K562 (cell line): ENCODE measurements at regions not wholly inside any gene's neighbourhood (a gene's known extent, or its start where the extent isn't known, plus 50 kb on each side); places are given as distances from the start of the nearest gene placed in this dataset.
"Not testable (repeated sequence)": the region's sequence is repeated elsewhere in the genome, so short reads cannot be mapped to it uniquely, and the experiment has no call there.

ENCODE experiments used
- ATAC-seq: fragments of 200-7000 bp; cut with Tn5 transposase; 3 replicates; pipeline ENCODE4 v1.9.1; 2020; ENCODE audit warnings: moderate library complexity
- BruUV-seq: library from RNA; stranded (reverse); fragments of 400-500 nt; replicated peaks from 2 replicates; lab custom pipeline; 2021; lab: Mats Ljungman, UMichigan
- CTCF ChIA-PET: fragments of 300-600 bp; formaldehyde crosslinking; extraction: SDS; loops from one replicate; lab custom pipeline; 2021; ENCODE audit warnings: low intra/inter-chr PET ratio; lab: Yijun Ruan, JAX
- POLR2A ChIA-PET: fragments of 300-600, 350-650 bp; sonication (Branson Sonifier 250); formaldehyde crosslinking; extraction: SDS; loops from one replicate; lab custom pipeline; 2021; ENCODE audit warnings: antibody characterized with exemption, inconsistent platforms; lab: Yijun Ruan, JAX
- DNase-seq, 4 experiments: peaks; one replicate each; pipeline versions ENCODE4 v3.0.0 to v3.0.0-alpha.2; 2011 to 2018; ENCODE audit warnings: low spot score in 3 of 4, mixed read lengths in 3 of 4; ENCODE audit errors: extremely low read depth in 1 of 4
- FAIRE-seq: peaks from 2 replicates; lab custom pipeline; 2011; peaks lifted over from hg19 to GRCh38; lab: Jason Lieb, UNC
- H2AFZ ChIP-seq: 2 replicates; pipeline ENCODE4 v1.6.0; 2011; ENCODE audit warnings: low read depth, low read length, control low read depth, inconsistent platforms
- H3K27ac ChIP-seq: fragments of 200-600 bp; 3 replicates; pipeline ENCODE4 v1.8.0; 2011; ENCODE audit warnings: low read depth, mild to moderate bottlenecking, control low read depth, inconsistent platforms, low read length, moderate library complexity, mixed read lengths; ENCODE audit errors: extremely low read depth
- H3K27me3 ChIP-seq, 2 experiments: fragments of 300-600 bp in 1 of 2; 2 replicates in 1 of 2; 3 replicates in 1 of 2; pipeline versions ENCODE4 v1.6.0 to v1.8.0; 2011; ENCODE audit warnings: inconsistent platforms in 2 of 2, low read length in 2 of 2, mild to moderate bottlenecking in 1 of 2, mixed read lengths in 1 of 2, moderate library complexity in 1 of 2; ENCODE audit not compliant: control insufficient read depth in 2 of 2, insufficient read depth in 2 of 2
- H3K36me3 ChIP-seq: fragments of 300-600 bp; 3 replicates; pipeline ENCODE4 v1.8.0; 2011; ENCODE audit warnings: mild to moderate bottlenecking, low read length, inconsistent platforms; ENCODE audit not compliant: control insufficient read depth, insufficient read depth
- H3K4me1 ChIP-seq, 2 experiments: fragments of 200-600 bp in 1 of 2; replicated peaks in 1 of 2; 2 replicates in 1 of 2; 3 replicates in 1 of 2; pipeline versions ENCODE4 v1.5.1 to v1.8.0; 2011; ENCODE audit warnings: inconsistent platforms in 2 of 2, low read length in 2 of 2, mild to moderate bottlenecking in 1 of 2, mixed read lengths in 1 of 2, moderate library complexity in 1 of 2; ENCODE audit not compliant: control insufficient read depth in 2 of 2, insufficient read depth in 2 of 2
- H3K4me2 ChIP-seq: 2 replicates; pipeline ENCODE4 v1.6.1; 2011; ENCODE audit warnings: low read length, control low read depth, inconsistent platforms, mixed read lengths; ENCODE audit not compliant: insufficient read depth
- H3K4me3 ChIP-seq: fragments of 200-600 bp; sonication (generic), shearing (Covaris generic); 2 replicates; pipeline ENCODE4 v1.5.1; 2016; ENCODE audit warnings: control low read depth, inconsistent platforms
- H3K79me2 ChIP-seq: fragments of 200-600 bp; 3 replicates; pipeline ENCODE4 v1.8.0; 2011; ENCODE audit warnings: low read length, inconsistent platforms; ENCODE audit not compliant: control insufficient read depth, insufficient read depth
- H3K9ac ChIP-seq, 2 experiments: 2 replicates each; pipeline versions ENCODE4 v1.6.0 to v1.6.1; 2011; ENCODE audit warnings: low read depth in 2 of 2, low read length in 2 of 2, control low read depth in 1 of 2, inconsistent platforms in 1 of 2, mild to moderate bottlenecking in 1 of 2, mixed read lengths in 1 of 2; ENCODE audit not compliant: insufficient read depth in 1 of 2
- H3K9me1 ChIP-seq: one replicate; pipeline ENCODE4 v1.6.0; 2011; ENCODE audit warnings: inconsistent platforms, mild to moderate bottlenecking, low read length, moderate library complexity; ENCODE audit not compliant: control insufficient read depth, insufficient read depth
- H3K9me3 ChIP-seq: replicated peaks from 2 replicates; pipeline ENCODE4 v1.5.1; 2011; ENCODE audit warnings: low read depth, low read length, inconsistent platforms; ENCODE audit not compliant: control insufficient read depth, insufficient read depth
- H4K20me1 ChIP-seq: replicated peaks from 2 replicates; pipeline ENCODE4 v1.6.1; 2011; ENCODE audit warnings: low read length, inconsistent platforms, mixed read lengths; ENCODE audit not compliant: control insufficient read depth, insufficient read depth
- HNRNPLL ChIP-seq: fragments of 200-400 bp; formaldehyde crosslinking; IDR thresholded peaks from 2 replicates; pipeline ENCODE4 v1.6.1; 2017; ENCODE audit warnings: low read length, low read depth, mild to moderate bottlenecking; ENCODE audit not compliant: poor library complexity, severe bottlenecking
- MXD1 ChIP-seq: fragments of 250-450 bp; sonication (Bioruptor Pico); IDR thresholded peaks from 2 replicates; pipeline ENCODE4 v1.8.0; 2021; ENCODE audit warnings: borderline replicate concordance, mild to moderate bottlenecking, moderate library complexity; ENCODE audit not compliant: poor library complexity, severe bottlenecking
- NFATC3 ChIP-seq: fragments of 450-650 bp; IDR thresholded peaks from 2 replicates; pipeline ENCODE4 v1.6.1; 2017; ENCODE audit warnings: mild to moderate bottlenecking
- RFX1 ChIP-seq: fragments of 450-650 bp; IDR thresholded peaks from 2 replicates; pipeline ENCODE4 v1.6.1; 2016; ENCODE audit warnings: mild to moderate bottlenecking, moderate library complexity
- ZNF134 ChIP-seq: fragments of 250-450 bp; sonication (Bioruptor Pico); conservative IDR thresholded peaks from 2 replicates; pipeline ENCODE4 v1.4.0; 2020
- ZNF143 ChIP-seq: sonication (generic); formaldehyde crosslinking; IDR thresholded peaks from 2 replicates; pipeline ENCODE4 v1.9.0; 2022; ENCODE audit warnings: mild to moderate bottlenecking, missing genetic modification reagents
- WGBS: fragments of 100-300 bp; shearing (Covaris generic); methylation state at CpG from one replicate; pipeline ENCODE4 v1.1.6; 2016; ENCODE audit warnings: low coverage, mixed read lengths; ENCODE audit not compliant: insufficient coverage; ENCODE audit errors: missing lambda C conversion rate; 5-methylcytosine and 5-hydroxymethylcytosine counted together
- in situ Hi-C: fragments of 300-500 bp; cut with MboI; formaldehyde crosslinking; loops from 4 replicates; pipeline ENCODE4 v1.15.0; 2018; ENCODE audit warnings: inconsistent platforms, mixed read lengths
- intact Hi-C: fragments of 100-400 bp; cut with micrococcal nuclease; formaldehyde crosslinking; loops from 2 replicates; pipeline ENCODE4 v1.14.2; 2022

DNA sequence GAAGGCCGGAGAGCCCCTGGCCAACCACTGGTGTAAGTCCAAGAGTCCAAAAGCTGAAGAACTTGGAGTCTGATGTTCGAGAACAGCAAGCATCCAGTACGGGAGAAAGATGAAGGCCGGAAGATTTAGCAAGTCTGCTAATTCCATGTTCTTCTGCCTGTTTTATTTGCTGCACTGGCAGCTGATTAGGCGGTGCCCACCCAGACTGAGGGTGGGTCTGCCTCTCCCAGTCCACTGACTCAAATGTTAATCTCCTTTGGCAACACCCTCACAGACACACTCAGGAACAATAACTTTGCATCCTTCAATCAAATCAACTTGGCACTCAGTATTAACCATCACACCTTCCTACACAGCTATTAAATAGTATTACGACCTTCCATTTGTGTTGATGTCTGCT is 168.6 kb downstream of the ALDH1A2 start:
- not testable (repeated sequence) for H3K9me1 ChIP-seq
- WGBS, result 6% methylated on average over 6 of the region's 6 CpGs

GRCh38 chr15:57897870-57898269 is 167.6 kb downstream of the ALDH1A2 start:
- ChIA-PET CTCF (no interaction called here), POLR2A (no interaction called here)
- H3K4me1 ChIP-seq, result no peaks in the 10 kb centered on the region
- H3K9me1 ChIP-seq, result no peaks in the 10 kb centered on the region
- FAIRE-seq (no peak), ATAC-seq (no peak), DNase-seq (no peak)
- H3K4me2 ChIP-seq, result no peak overlapping the region
- no peaks in the 10 kb centered on the region for H3K79me2 ChIP-seq
- no peaks in the 10 kb centered on the region for H3K9me3 ChIP-seq
- intact Hi-C loops (no loop called here), in situ Hi-C loops (no loop called here)
- H3K36me3 ChIP-seq, result no peaks in the 10 kb centered on the region
- peaks cover 9 to 14% of the 10 kb centered on the region in 2 experiments; a peak in 3 of 5 replicates for H3K27me3 ChIP-seq
- H3K4me3 ChIP-seq, result no peak overlapping the region
- BruUV-seq, result no TSS peak
- H3K27ac ChIP-seq, result no peak overlapping the region
- H3K9ac ChIP-seq, result no peak overlapping the region
- TF ChIP-seq ZNF143 (CRISPR knock-in tag), result no peak
- TF ChIP-seq HNRNPLL, result no peak
- no peak for TF ChIP-seq NFATC3
- no peak for TF ChIP-seq MXD1
- TF ChIP-seq RFX1, result no peak
- H4K20me1 ChIP-seq, result no peaks in the 10 kb centered on the region
- WGBS, result 2% methylated on average over 3 of the region's 3 CpGs
- no peak overlapping the region for H2AFZ ChIP-seq

More for the DNA sequence above, 168.6 kb downstream of the ALDH1A2 start:
- H3K4me1 ChIP-seq, H2AFZ ChIP-seq, H3K9me3 ChIP-seq, H3K79me2 ChIP-seq, BruUV-seq, H3K27ac ChIP-seq, CTCF ChIA-PET, in situ Hi-C loops, FAIRE-seq, intact Hi-C loops, H4K20me1 ChIP-seq, H3K4me2 ChIP-seq, ATAC-seq, H3K4me3 ChIP-seq, DNase-seq, H3K9ac ChIP-seq, H3K36me3 ChIP-seq: not testable (repeated sequence)
- H3K27me3 ChIP-seq, result peaks cover 9 to 18% of the 10 kb centered on the region in 2 experiments; a peak in 3 of 5 replicates
- POLR2A ChIA-PET, result interaction anchor here (0.6 kb wide), 1 partner anchor 125 kb away, joined by 3 read pairs; no protein-coding TSS in a partner anchor
- TF ChIP-seq ZNF134 (CRISPR knock-in tag), result peak; percentile 81
